Neuronal stem cell (in vitro differentiated cells): ENCODE measurements at regions not wholly inside any gene's neighbourhood (a gene's known extent, or its start where the extent isn't known, plus 50 kb on each side); places are given as distances from the start of the nearest gene placed in this dataset.
"Not testable (repeated sequence)": the region's sequence is repeated elsewhere in the genome, so short reads cannot be mapped to it uniquely, and the experiment has no call there.

Experiments used
- DNase-seq: peaks from one replicate; pipeline ENCODE4 v3.0.0-alpha.2; 2013; ENCODE audit warnings: low spot score
- H2AFZ ChIP-seq: one replicate; pipeline ENCODE4 v1.6.1; 2013; ENCODE audit warnings: mild to moderate bottlenecking, low read length, inconsistent platforms
- H2AK5ac ChIP-seq: 2 replicates; pipeline ENCODE4 v1.6.1; 2013; ENCODE audit warnings: low read depth, mild to moderate bottlenecking, inconsistent platforms, low read length, moderate library complexity, mixed read lengths
- H2BK120ac ChIP-seq: 2 replicates; pipeline ENCODE4 v1.6.1; 2013; ENCODE audit warnings: low read depth, mild to moderate bottlenecking, inconsistent platforms, low read length, moderate library complexity, mixed read lengths
- H2BK12ac ChIP-seq: one replicate; pipeline ENCODE4 v1.6.1; 2013; ENCODE audit warnings: low read length, inconsistent platforms
- H2BK15ac ChIP-seq: 2 replicates; pipeline ENCODE4 v1.6.1; 2013; ENCODE audit warnings: mild to moderate bottlenecking, low read length, inconsistent platforms, mixed read lengths
- H2BK5ac ChIP-seq: one replicate; pipeline ENCODE4 v1.6.1; 2013; ENCODE audit warnings: inconsistent platforms, mild to moderate bottlenecking, low read length, moderate library complexity
- H3K14ac ChIP-seq: one replicate; pipeline ENCODE4 v1.6.1; 2013; ENCODE audit warnings: low read length, inconsistent platforms
- H3K18ac ChIP-seq: 2 replicates; pipeline ENCODE4 v1.6.1; 2013; ENCODE audit warnings: low read length, inconsistent platforms
- H3K23ac ChIP-seq: 2 replicates; pipeline ENCODE4 v1.6.1; 2013; ENCODE audit warnings: low read depth, mild to moderate bottlenecking, mixed read lengths, low read length, inconsistent platforms; ENCODE audit not compliant: poor library complexity
- H3K27ac ChIP-seq: replicated peaks from 3 replicates; pipeline ENCODE4 v1.5.1; 2013; ENCODE audit warnings: low read length, inconsistent platforms
- H3K27me3 ChIP-seq, 3 experiments: 2 replicates each; pipeline ENCODE4 v1.6.1; 2013; ENCODE audit warnings: low read length in 3 of 3, mild to moderate bottlenecking in 2 of 3, inconsistent platforms in 1 of 3, low read depth in 1 of 3, mixed read lengths in 1 of 3, moderate library complexity in 1 of 3; ENCODE audit not compliant: control insufficient read depth in 3 of 3, insufficient read depth in 3 of 3
- H3K36me3 ChIP-seq, 2 donors: replicated peaks in 1 of 2; 2 replicates each; pipeline ENCODE4 v1.6.1; 2013; ENCODE audit warnings: low read length in 2 of 2; ENCODE audit not compliant: control insufficient read depth in 2 of 2, insufficient read depth in 2 of 2
- H3K4ac ChIP-seq: 2 replicates; pipeline ENCODE4 v1.6.1; 2013; ENCODE audit warnings: inconsistent platforms, mild to moderate bottlenecking, low read length, moderate library complexity
- H3K4me1 ChIP-seq, 2 donors: 1 replicate in 1 of 2; 2 replicates in 1 of 2; pipeline ENCODE4 v1.6.1; 2013; ENCODE audit warnings: low read length in 2 of 2, low read depth in 1 of 2; ENCODE audit not compliant: control insufficient read depth in 2 of 2, insufficient read depth in 1 of 2
- H3K4me2 ChIP-seq: one replicate; pipeline ENCODE4 v1.6.1; 2013; ENCODE audit warnings: mild to moderate bottlenecking, low read length, inconsistent platforms; ENCODE audit not compliant: insufficient read depth, poor library complexity, severe bottlenecking
- H3K4me3 ChIP-seq, 2 donors: 2 replicates each; pipeline ENCODE4 v1.5.1; 2013; ENCODE audit warnings: low read length in 2 of 2, mild to moderate bottlenecking in 2 of 2, inconsistent platforms in 1 of 2, moderate library complexity in 1 of 2
- H3K79me1 ChIP-seq: one replicate; pipeline ENCODE4 v1.6.1; 2013; ENCODE audit warnings: low read depth, mild to moderate bottlenecking, inconsistent platforms, low read length, moderate library complexity
- H3K9ac ChIP-seq: one replicate; pipeline ENCODE4 v1.6.1; 2013; ENCODE audit warnings: mild to moderate bottlenecking, low read depth, low read length, inconsistent platforms; ENCODE audit not compliant: poor library complexity
- H3K9me3 ChIP-seq, 2 donors: replicated peaks in 1 of 2; 2 replicates each; pipeline versions ENCODE3 to v1.6.1; 2013; ENCODE audit warnings: low read length in 2 of 2, mild to moderate bottlenecking in 2 of 2, inconsistent platforms in 1 of 2, low read depth in 1 of 2, mixed read lengths in 1 of 2, moderate library complexity in 1 of 2; ENCODE audit not compliant: control insufficient read depth in 2 of 2, insufficient read depth in 1 of 2
- H4K8ac ChIP-seq: one replicate; pipeline ENCODE4 v1.6.1; 2013; ENCODE audit warnings: low read depth, mild to moderate bottlenecking, inconsistent platforms, low read length, moderate library complexity
- H4K91ac ChIP-seq: one replicate; pipeline ENCODE4 v1.6.1; 2013; ENCODE audit warnings: low read length, low read depth, mild to moderate bottlenecking, inconsistent platforms; ENCODE audit not compliant: poor library complexity
- WGBS, 2 donors: extraction: QIAGEN DNeasy Blood & Tissue Kit; methylation state at CpG; one replicate each; pipeline ENCODE4 v1.1.7; 2013; ENCODE audit warnings: missing lambda C conversion rate in 2 of 2, mixed read lengths in 1 of 2; ENCODE audit not compliant: insufficient read length in 2 of 2, insufficient replicate concordance in 1 of 2; ENCODE audit errors: extremely low coverage in 2 of 2; 5-methylcytosine and 5-hydroxymethylcytosine counted together

DNA sequence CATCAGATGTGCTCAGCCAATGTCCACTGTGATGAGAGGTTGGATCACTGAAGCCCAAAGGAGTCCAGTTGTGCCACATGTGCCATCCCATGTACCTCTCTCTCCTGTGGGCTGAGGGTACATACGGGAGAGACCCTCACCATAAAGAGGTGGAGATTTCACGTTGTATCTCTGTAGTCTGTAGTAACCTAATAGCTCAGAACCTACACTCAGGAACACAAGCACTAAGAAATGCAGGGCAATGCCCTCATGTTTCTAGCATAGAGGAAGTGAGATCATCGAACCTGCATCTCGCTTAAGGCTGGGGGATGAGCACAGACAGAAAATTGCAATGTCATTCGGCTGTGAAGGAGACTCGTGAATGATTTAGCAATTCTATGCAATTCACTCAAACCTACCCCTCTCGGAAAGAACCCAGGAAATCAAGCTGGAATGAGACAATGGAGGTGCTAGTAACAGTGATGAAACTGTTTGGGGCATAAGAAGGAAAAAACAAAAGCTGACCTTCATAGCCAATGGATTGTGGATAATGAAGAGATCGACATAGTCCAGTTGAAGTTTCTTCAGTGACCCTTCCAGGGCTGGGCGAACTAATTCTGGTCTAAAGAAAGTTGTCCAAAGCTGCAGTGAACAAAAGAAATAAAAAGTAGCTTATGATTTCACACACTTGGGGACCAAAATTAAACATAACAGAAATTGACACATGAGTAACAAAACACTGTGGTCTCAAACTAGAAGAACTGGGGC lies 80.3 kb upstream of the UCN3 start:
- Histone ChIP-seq H4K8ac (no peak overlapping the region), H3K27ac (no peak overlapping the region), H3K4me2 (no peak overlapping the region), H3K4me1 (no peaks in the 10 kb centered on the region), H2AFZ (no peak overlapping the region), H3K79me1 (no peaks in the 10 kb centered on the region), H2BK120ac (no peak overlapping the region), H4K91ac (no peak overlapping the region), H3K9me3 (no peaks in the 10 kb centered on the region), H2BK12ac (no peak overlapping the region), H3K23ac (no peak overlapping the region), H2BK15ac (no peak overlapping the region), H2BK5ac (no peak overlapping the region), H3K4me3 (no peak overlapping the region), H2AK5ac (no peak overlapping the region), H3K27me3 (no peaks in the 10 kb centered on the region), H3K18ac (no peak overlapping the region), H3K14ac (no peak overlapping the region), H3K9ac (no peak overlapping the region), H3K36me3 (no peaks in the 10 kb centered on the region), H3K4ac (no peak overlapping the region)
- no CpG with 5 or more reads among the region's 9 CpGs for WGBS, 2 donors
- DNase-seq = no peak

DNA sequence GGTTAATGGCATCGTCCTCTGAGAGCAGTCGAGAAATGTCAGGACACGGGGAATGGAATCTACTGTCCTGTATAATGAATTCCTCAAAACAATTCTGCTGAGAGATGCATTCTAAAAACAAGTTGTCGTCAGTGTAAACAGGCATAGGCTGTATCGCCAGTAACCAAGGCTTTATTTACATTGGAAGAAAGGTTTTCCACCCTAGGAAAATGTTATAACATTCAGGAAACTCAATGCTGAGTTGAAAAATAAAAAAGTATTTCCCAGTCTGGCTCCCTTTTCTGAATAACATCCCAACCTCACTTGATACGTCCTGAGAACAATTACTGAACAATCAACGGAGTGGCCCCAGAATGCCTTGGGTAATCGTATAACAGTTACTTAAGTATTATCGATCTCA lies 79.6 kb upstream of the UCN3 start:
- no peak overlapping the region for H2BK120ac ChIP-seq
- H3K4ac ChIP-seq = no peak overlapping the region

DNA sequence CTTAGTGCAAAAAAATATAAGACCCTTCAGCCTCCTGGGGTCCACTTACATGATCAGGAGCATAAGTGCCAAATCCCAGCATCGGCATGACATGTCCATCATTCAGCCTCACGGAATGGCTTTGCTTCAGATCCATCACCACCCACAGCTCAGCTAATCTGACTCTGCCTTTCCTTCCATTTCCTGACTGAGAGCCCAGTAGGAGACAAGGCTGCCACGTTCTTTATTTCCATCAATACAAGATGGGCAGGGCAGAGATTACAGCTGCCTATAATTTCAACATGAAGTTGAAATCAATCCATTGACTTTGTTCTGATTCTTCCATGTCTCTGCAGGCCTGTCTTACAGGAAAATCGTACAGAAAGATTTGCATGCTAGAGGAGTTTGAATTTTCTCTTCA lies 76.4 kb upstream of the UCN3 start:
- DNase-seq = no peak
- H3K4ac ChIP-seq = no peak overlapping the region

More for the DNA sequence above, 79.6 kb upstream of the UCN3 start:
- no peak overlapping the region for H2BK12ac ChIP-seq
- no peak overlapping the region for H3K27ac ChIP-seq
- no peak for DNase-seq
- H3K4me2 ChIP-seq = no peak overlapping the region
- no peak overlapping the region for H3K23ac ChIP-seq
- H3K36me3 ChIP-seq = no peaks in the 10 kb centered on the region
- no peak overlapping the region for H2BK5ac ChIP-seq
- no peaks in the 10 kb centered on the region for H3K9me3 ChIP-seq
- H2AK5ac ChIP-seq = no peak overlapping the region
- no peaks in the 10 kb centered on the region for H3K4me1 ChIP-seq
- WGBS, 2 donors = no CpG with 5 or more reads among the region's 9 CpGs
- H2BK15ac ChIP-seq = no peak overlapping the region
- H3K79me1 ChIP-seq = no peaks in the 10 kb centered on the region
- no peak overlapping the region for H3K9ac ChIP-seq
- no peak overlapping the region for H4K8ac ChIP-seq
- no peak overlapping the region for H4K91ac ChIP-seq
- H3K27me3 ChIP-seq = no peaks in the 10 kb centered on the region
- H3K18ac ChIP-seq = no peak overlapping the region
- no peak overlapping the region for H2AFZ ChIP-seq
- H3K4me3 ChIP-seq = no peak overlapping the region
- no peak overlapping the region for H3K14ac ChIP-seq

DNA sequence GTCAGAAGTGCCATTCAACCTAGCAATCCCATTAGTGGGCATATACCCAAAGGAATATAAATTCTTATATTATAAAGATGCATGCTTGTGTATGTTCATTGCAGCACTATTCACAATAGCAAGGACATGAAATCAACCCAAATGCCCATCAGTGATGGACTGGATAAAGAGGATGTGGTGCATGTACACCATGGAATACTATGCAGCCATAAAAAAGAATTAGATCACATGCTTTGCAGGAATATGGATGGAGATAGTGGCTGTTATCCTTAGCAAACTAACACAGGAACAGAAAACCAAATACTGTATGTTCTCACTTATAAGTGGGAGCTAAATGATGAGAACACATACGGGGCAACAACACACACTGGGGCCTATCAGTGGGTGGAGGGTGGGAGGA lies 75.5 kb upstream of the UCN3 start:
- no CpG with 5 or more reads among the region's 1 CpG for WGBS, 2 donors
- H3K4ac ChIP-seq = not testable (repeated sequence)

More for the DNA sequence above, 76.4 kb upstream of the UCN3 start:
- Histone ChIP-seq H3K79me1 (no peaks in the 10 kb centered on the region), H2AK5ac (no peak overlapping the region), H2BK15ac (no peak overlapping the region), H3K4me3 (no peak overlapping the region), H2AFZ (no peak overlapping the region), H2BK5ac (no peak overlapping the region), H3K23ac (no peak overlapping the region), H3K4me2 (no peak overlapping the region), H4K91ac (no peak overlapping the region), H3K9ac (no peak overlapping the region), H3K14ac (no peak overlapping the region), H3K27me3 (no peaks in the 10 kb centered on the region), H3K4me1 (peaks cover 0 to 8% of the 10 kb centered on the region in 2 donors), H4K8ac (no peak overlapping the region), H3K9me3 (no peaks in the 10 kb centered on the region), H2BK12ac (no peak overlapping the region), H2BK120ac (no peak overlapping the region), H3K18ac (no peak overlapping the region), H3K27ac (no peak overlapping the region), H3K36me3 (no peaks in the 10 kb centered on the region)
- WGBS, 2 donors = no CpG with 5 or more reads among the region's 4 CpGs

More for the DNA sequence above, 75.5 kb upstream of the UCN3 start:
- H3K27ac ChIP-seq, H3K4me2 ChIP-seq, H3K18ac ChIP-seq, H3K9ac ChIP-seq, H2AFZ ChIP-seq, H2BK12ac ChIP-seq, H2AK5ac ChIP-seq, H3K23ac ChIP-seq, H3K79me1 ChIP-seq, DNase-seq, H4K91ac ChIP-seq, H3K36me3 ChIP-seq, H2BK120ac ChIP-seq, H3K4me1 ChIP-seq, H3K4me3 ChIP-seq, H3K14ac ChIP-seq, H3K27me3 ChIP-seq, H2BK5ac ChIP-seq, H3K9me3 ChIP-seq, H4K8ac ChIP-seq, H2BK15ac ChIP-seq: not testable (repeated sequence)
